Activated T-cell treated with anti-CD3 and anti-CD28 coated beads, Interleukin-2, amount 50 U/mL, for 24 hours (primary cell): ENCODE measurements at regions not wholly inside any gene's neighbourhood (a gene's known extent, or its start where the extent isn't known, plus 50 kb on each side); places are given as distances from the start of the nearest gene placed in this dataset.

Experiments
- DNase-seq: peaks from one replicate; pipeline ENCODE4 v3.0.0-alpha.2; 2020
- H3K27ac Mint-ChIP-seq: 2 replicates; pipeline ENCODE4 v1.8.0; 2020; ENCODE audit warnings: mild to moderate bottlenecking, mixed read lengths
- H3K27me3 Mint-ChIP-seq: 2 replicates; pipeline ENCODE4 v1.8.0; 2020; ENCODE audit warnings: mixed read lengths
- H3K36me3 Mint-ChIP-seq: 2 replicates; pipeline ENCODE4 v1.8.0; 2020; ENCODE audit warnings: low read depth, mixed read lengths
- H3K4me1 Mint-ChIP-seq: 2 replicates; pipeline ENCODE4 v1.8.0; 2020; ENCODE audit warnings: low read depth, mixed read lengths
- H3K4me3 Mint-ChIP-seq: 2 replicates; pipeline ENCODE4 v1.8.0; 2020; ENCODE audit warnings: mild to moderate bottlenecking, moderate library complexity, mixed read lengths
- H3K9me3 Mint-ChIP-seq: 2 replicates; pipeline ENCODE4 v1.8.0; 2020; ENCODE audit warnings: mixed read lengths

GRCh38 chr4:159722052-159722451 is 619.2 kb downstream of the RAPGEF2 start:
- DNase-seq = no peak
- peaks cover 4% of the 10 kb centered on the region for H3K9me3 Mint-ChIP-seq
- no peaks in the 10 kb centered on the region for H3K4me1 Mint-ChIP-seq
- H3K4me3 Mint-ChIP-seq = no peak overlapping the region
- no peak overlapping the region for H3K27ac Mint-ChIP-seq
- no peaks in the 10 kb centered on the region for H3K36me3 Mint-ChIP-seq
- no peaks in the 10 kb centered on the region for H3K27me3 Mint-ChIP-seq

- H3K27me3 Mint-ChIP-seq = no peaks in the 10 kb centered on the region
- no peak overlapping the region for H3K4me3 Mint-ChIP-seq
- H3K9me3 Mint-ChIP-seq = peaks cover 4% of the 10 kb centered on the region
- H3K4me1 Mint-ChIP-seq = no peaks in the 10 kb centered on the region
- DNase-seq = no peak
- no peak overlapping the region for H3K27ac Mint-ChIP-seq
- no peaks in the 10 kb centered on the region for H3K36me3 Mint-ChIP-seq
These were observed 620.0 kb downstream of the RAPGEF2 start for GRCh38 chr4:159722918-159723317.

- H3K9me3 Mint-ChIP-seq = peaks cover 4% of the 10 kb centered on the region
- H3K27me3 Mint-ChIP-seq = no peaks in the 10 kb centered on the region
- H3K4me3 Mint-ChIP-seq = no peak overlapping the region
- DNase-seq = no peak
- no peaks in the 10 kb centered on the region for H3K4me1 Mint-ChIP-seq
- H3K27ac Mint-ChIP-seq = no peak overlapping the region
- no peaks in the 10 kb centered on the region for H3K36me3 Mint-ChIP-seq
These were observed 620.6 kb downstream of the RAPGEF2 start for GRCh38 chr4:159723341-159724048.

GRCh38 chr4:159725571-159725970 is 622.7 kb downstream of the RAPGEF2 start:
- H3K9me3 Mint-ChIP-seq = peaks cover 4% of the 10 kb centered on the region
- H3K4me3 Mint-ChIP-seq = no peak overlapping the region
- DNase-seq = no peak
- H3K27ac Mint-ChIP-seq = no peak overlapping the region
- H3K27me3 Mint-ChIP-seq = no peaks in the 10 kb centered on the region
- no peaks in the 10 kb centered on the region for H3K4me1 Mint-ChIP-seq
- H3K36me3 Mint-ChIP-seq = no peaks in the 10 kb centered on the region

GRCh38 chr4:159735281-159736207 is 632.7 kb downstream of the RAPGEF2 start:
- H3K4me1 Mint-ChIP-seq = no peaks in the 10 kb centered on the region
- H3K27me3 Mint-ChIP-seq = no peaks in the 10 kb centered on the region
- no peak overlapping the region for H3K27ac Mint-ChIP-seq
- no peaks in the 10 kb centered on the region for H3K36me3 Mint-ChIP-seq
- no peak for DNase-seq
- peaks cover 9% of the 10 kb centered on the region for H3K9me3 Mint-ChIP-seq
- H3K4me3 Mint-ChIP-seq = no peak overlapping the region

- no peaks in the 10 kb centered on the region for H3K4me1 Mint-ChIP-seq
- H3K27me3 Mint-ChIP-seq = no peaks in the 10 kb centered on the region
- no peak overlapping the region for H3K4me3 Mint-ChIP-seq
- peaks cover 9% of the 10 kb centered on the region for H3K9me3 Mint-ChIP-seq
- no peaks in the 10 kb centered on the region for H3K36me3 Mint-ChIP-seq
- no peak for DNase-seq
- H3K27ac Mint-ChIP-seq = no peak overlapping the region
These were observed 633.5 kb downstream of the RAPGEF2 start for GRCh38 chr4:159736411-159736810.

- H3K4me3 Mint-ChIP-seq = no peak overlapping the region
- no peaks in the 10 kb centered on the region for H3K4me1 Mint-ChIP-seq
These were observed 641.1 kb downstream of the RAPGEF2 start for GRCh38 chr4:159743971-159744370.

GRCh38 chr4:159747983-159748382 is 645.1 kb downstream of the RAPGEF2 start:
- Mint-ChIP-seq H3K27me3 (no peaks in the 10 kb centered on the region), H3K27ac (no peak overlapping the region), H3K4me1 (no peaks in the 10 kb centered on the region), H3K4me3 (no peak overlapping the region), H3K9me3 (peaks cover 9% of the 10 kb centered on the region), H3K36me3 (no peaks in the 10 kb centered on the region)
- no peak for DNase-seq

More at GRCh38 chr4:159743971-159744370, 641.1 kb downstream of the RAPGEF2 start:
- Mint-ChIP-seq H3K27me3 (no peaks in the 10 kb centered on the region), H3K27ac (no peak overlapping the region), H3K36me3 (no peaks in the 10 kb centered on the region), H3K9me3 (peaks cover 12% of the 10 kb centered on the region)
- no peak for DNase-seq

GRCh38 chr4:159748834-159749444 is 646.1 kb downstream of the RAPGEF2 start:
- peaks cover 9% of the 10 kb centered on the region for H3K9me3 Mint-ChIP-seq
- DNase-seq = no peak
- H3K27me3 Mint-ChIP-seq = no peaks in the 10 kb centered on the region
- H3K36me3 Mint-ChIP-seq = no peaks in the 10 kb centered on the region
- H3K27ac Mint-ChIP-seq = no peak overlapping the region
- no peaks in the 10 kb centered on the region for H3K4me1 Mint-ChIP-seq
- H3K4me3 Mint-ChIP-seq = no peak overlapping the region

- H3K4me3 Mint-ChIP-seq = no peak overlapping the region
- no peaks in the 10 kb centered on the region for H3K36me3 Mint-ChIP-seq
- no peaks in the 10 kb centered on the region for H3K4me1 Mint-ChIP-seq
- H3K27ac Mint-ChIP-seq = no peak overlapping the region
- peaks cover 8% of the 10 kb centered on the region for H3K9me3 Mint-ChIP-seq
- no peaks in the 10 kb centered on the region for H3K27me3 Mint-ChIP-seq
- DNase-seq = no peak
These were observed 654.6 kb downstream of the RAPGEF2 start for GRCh38 chr4:159757499-159757898.

GRCh38 chr4:159758061-159758460 is 655.2 kb downstream of the RAPGEF2 start:
- no peak for DNase-seq
- Mint-ChIP-seq H3K27me3 (no peaks in the 10 kb centered on the region), H3K36me3 (no peaks in the 10 kb centered on the region), H3K27ac (no peak overlapping the region), H3K4me1 (no peaks in the 10 kb centered on the region), H3K4me3 (no peak overlapping the region), H3K9me3 (peaks cover 8% of the 10 kb centered on the region)

- no peaks in the 10 kb centered on the region for H3K9me3 Mint-ChIP-seq
- H3K4me3 Mint-ChIP-seq = no peak overlapping the region
- H3K27me3 Mint-ChIP-seq = no peaks in the 10 kb centered on the region
- DNase-seq = no peak
- H3K36me3 Mint-ChIP-seq = no peaks in the 10 kb centered on the region
- no peaks in the 10 kb centered on the region for H3K4me1 Mint-ChIP-seq
- H3K27ac Mint-ChIP-seq = no peak overlapping the region
These were observed 659.8 kb downstream of the RAPGEF2 start for GRCh38 chr4:159762672-159763071.

- Mint-ChIP-seq H3K4me3 (no peak overlapping the region), H3K9me3 (no peaks in the 10 kb centered on the region), H3K27ac (no peak overlapping the region), H3K27me3 (no peaks in the 10 kb centered on the region), H3K36me3 (no peaks in the 10 kb centered on the region), H3K4me1 (no peaks in the 10 kb centered on the region)
- no peak for DNase-seq
These were observed 661.6 kb downstream of the RAPGEF2 start for GRCh38 chr4:159764343-159764952.

- no peak for DNase-seq
- no peaks in the 10 kb centered on the region for H3K9me3 Mint-ChIP-seq
- no peak overlapping the region for H3K4me3 Mint-ChIP-seq
- no peaks in the 10 kb centered on the region for H3K36me3 Mint-ChIP-seq
- no peak overlapping the region for H3K27ac Mint-ChIP-seq
- H3K4me1 Mint-ChIP-seq = no peaks in the 10 kb centered on the region
- no peaks in the 10 kb centered on the region for H3K27me3 Mint-ChIP-seq
These were observed 662.5 kb downstream of the RAPGEF2 start for GRCh38 chr4:159765382-159765781.
